MM.1S (cell line): ENCODE measurements at regions not wholly inside any gene's neighbourhood (a gene's known extent, or its start where the extent isn't known, plus 50 kb on each side); places are given as distances from the start of the nearest gene placed in this dataset.
"Not testable (repeated sequence)": the region's sequence is repeated elsewhere in the genome, so short reads cannot be mapped to it uniquely, and the experiment has no call there.

Source experiments
- EZH2 ChIP-seq: fragments of 300-600 bp; sonication (generic); optimal IDR thresholded peaks from 2 replicates; pipeline ENCODE3; 2017; ENCODE audit warnings: low read depth, mild to moderate bottlenecking, antibody characterized with exemption, low read length, mixed read lengths
- TF ChIP-seq, protein P1 (sequence below): fragments of 300-600 bp; sonication (generic); IDR thresholded peaks from 2 replicates; pipeline ENCODE4 v1.5.1; 2016; ENCODE audit warnings: antibody characterized with exemption, low read length, mixed read lengths

DNA sequence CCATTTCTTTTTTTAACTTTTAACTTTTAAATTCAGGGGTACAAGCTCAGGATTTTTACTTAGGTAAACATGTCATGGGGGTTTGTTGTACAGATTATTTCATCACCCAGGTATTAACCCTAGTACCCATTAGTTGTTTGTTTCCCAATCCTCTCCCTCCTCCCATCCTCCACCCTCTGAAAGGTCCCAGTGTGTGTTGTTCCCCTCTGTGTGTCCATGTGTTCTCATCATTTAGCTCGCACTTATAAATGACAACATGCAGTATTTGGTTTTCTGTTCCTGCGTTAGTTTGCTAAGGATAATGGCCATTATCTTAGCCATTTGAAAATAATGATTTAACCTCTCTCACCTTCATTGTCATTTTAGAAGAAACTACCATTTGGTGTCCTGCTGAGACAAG lies 684.9 kb downstream of the MAFB start:
- TF ChIP-seq EZH2: not testable (repeated sequence)
- TF ChIP-seq, protein P1, sequence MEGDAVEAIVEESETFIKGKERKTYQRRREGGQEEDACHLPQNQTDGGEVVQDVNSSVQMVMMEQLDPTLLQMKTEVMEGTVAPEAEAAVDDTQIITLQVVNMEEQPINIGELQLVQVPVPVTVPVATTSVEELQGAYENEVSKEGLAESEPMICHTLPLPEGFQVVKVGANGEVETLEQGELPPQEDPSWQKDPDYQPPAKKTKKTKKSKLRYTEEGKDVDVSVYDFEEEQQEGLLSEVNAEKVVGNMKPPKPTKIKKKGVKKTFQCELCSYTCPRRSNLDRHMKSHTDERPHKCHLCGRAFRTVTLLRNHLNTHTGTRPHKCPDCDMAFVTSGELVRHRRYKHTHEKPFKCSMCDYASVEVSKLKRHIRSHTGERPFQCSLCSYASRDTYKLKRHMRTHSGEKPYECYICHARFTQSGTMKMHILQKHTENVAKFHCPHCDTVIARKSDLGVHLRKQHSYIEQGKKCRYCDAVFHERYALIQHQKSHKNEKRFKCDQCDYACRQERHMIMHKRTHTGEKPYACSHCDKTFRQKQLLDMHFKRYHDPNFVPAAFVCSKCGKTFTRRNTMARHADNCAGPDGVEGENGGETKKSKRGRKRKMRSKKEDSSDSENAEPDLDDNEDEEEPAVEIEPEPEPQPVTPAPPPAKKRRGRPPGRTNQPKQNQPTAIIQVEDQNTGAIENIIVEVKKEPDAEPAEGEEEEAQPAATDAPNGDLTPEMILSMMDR: not testable (repeated sequence)
